Brain microvascular endothelial cell (primary cell): ENCODE measurements at regions not wholly inside any gene's neighbourhood (a gene's known extent, or its start where the extent isn't known, plus 50 kb on each side); places are given as distances from the start of the nearest gene placed in this dataset.

Experiments used
- DNase-seq: peaks from one replicate; pipeline ENCODE4 v3.0.0-alpha.2; 2020
- H3K27ac ChIP-seq: fragments of 250-450 bp; sonication (Bioruptor Pico); 2 replicates; pipeline ENCODE4 v1.5.1; 2020; ENCODE audit warnings: mild to moderate bottlenecking, moderate library complexity
- H3K27me3 ChIP-seq: fragments of 250-450 bp; sonication (Bioruptor Pico); replicated peaks from 2 replicates; pipeline ENCODE4 v1.5.1; 2020; ENCODE audit warnings: mild to moderate bottlenecking
- H3K36me3 ChIP-seq: fragments of 250-450 bp; sonication (Bioruptor Pico); replicated peaks from 2 replicates; pipeline ENCODE4 v1.5.1; 2020; ENCODE audit warnings: mild to moderate bottlenecking
- H3K4me3 ChIP-seq: 2 replicates; pipeline ENCODE4 v1.5.1; 2011; ENCODE audit warnings: low read depth, mild to moderate bottlenecking, control low read depth, low read length, moderate library complexity
- in situ Hi-C: cut with HindIII; loops from 2 replicates; pipeline ENCODE4 v1.10.0; 2017; ENCODE audit warnings: low sequenced_read_pairs, low pct_ligation_motif_present
- TF ChIP-seq, protein P1 (sequence below): IDR thresholded peaks from 2 replicates; pipeline ENCODE4 v1.5.1; 2011; ENCODE audit warnings: low read depth, mild to moderate bottlenecking, moderate library complexity, low read length, control low read depth, inconsistent platforms; ENCODE audit errors: missing control alignments

DNA sequence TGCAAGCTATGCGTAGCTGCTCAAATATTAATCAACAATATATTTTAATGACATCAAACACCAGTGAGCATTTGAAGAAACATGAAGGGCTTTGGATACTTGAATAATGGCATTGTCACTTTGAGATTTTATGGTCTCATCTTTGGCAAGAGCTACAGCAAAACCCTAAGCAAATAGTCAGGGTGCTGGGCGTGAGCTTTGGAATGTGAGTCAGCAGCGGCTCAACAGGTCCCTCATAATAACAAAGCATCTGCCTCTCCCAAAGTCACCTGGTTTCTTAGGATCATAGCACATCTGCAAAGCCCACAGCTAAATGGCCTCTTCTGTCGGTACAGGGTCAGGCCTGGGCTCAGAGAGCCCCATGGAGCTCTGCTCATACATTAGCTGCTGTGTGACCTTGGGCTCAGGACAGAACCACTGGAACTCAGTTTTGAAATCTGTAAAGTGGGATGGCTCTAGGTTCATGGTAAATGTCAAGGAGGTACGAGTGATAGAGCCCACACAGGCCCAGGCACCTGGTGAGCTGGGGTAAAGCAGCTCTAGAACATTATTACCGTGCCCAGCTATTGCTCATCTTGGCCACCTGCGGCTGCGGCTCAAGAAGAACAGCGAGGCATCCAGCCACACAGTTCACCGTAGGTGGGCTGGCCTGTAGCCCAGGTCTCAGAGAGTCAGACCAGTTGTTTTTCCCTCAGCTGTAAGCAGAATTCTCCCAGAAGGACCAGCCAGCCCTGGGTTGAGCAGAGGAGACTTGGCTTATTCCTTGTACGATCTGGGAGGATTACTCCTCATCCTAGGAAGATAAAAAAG lies 544.5 kb upstream of the CDH11 start:
- Histone ChIP-seq H3K36me3 (no peaks in the 10 kb centered on the region), H3K4me3 (no peak overlapping the region), H3K27me3 (no peaks in the 10 kb centered on the region), H3K27ac (no peak overlapping the region)
- in situ Hi-C loops: no loop called here
- TF ChIP-seq, protein P1, sequence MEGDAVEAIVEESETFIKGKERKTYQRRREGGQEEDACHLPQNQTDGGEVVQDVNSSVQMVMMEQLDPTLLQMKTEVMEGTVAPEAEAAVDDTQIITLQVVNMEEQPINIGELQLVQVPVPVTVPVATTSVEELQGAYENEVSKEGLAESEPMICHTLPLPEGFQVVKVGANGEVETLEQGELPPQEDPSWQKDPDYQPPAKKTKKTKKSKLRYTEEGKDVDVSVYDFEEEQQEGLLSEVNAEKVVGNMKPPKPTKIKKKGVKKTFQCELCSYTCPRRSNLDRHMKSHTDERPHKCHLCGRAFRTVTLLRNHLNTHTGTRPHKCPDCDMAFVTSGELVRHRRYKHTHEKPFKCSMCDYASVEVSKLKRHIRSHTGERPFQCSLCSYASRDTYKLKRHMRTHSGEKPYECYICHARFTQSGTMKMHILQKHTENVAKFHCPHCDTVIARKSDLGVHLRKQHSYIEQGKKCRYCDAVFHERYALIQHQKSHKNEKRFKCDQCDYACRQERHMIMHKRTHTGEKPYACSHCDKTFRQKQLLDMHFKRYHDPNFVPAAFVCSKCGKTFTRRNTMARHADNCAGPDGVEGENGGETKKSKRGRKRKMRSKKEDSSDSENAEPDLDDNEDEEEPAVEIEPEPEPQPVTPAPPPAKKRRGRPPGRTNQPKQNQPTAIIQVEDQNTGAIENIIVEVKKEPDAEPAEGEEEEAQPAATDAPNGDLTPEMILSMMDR: no peak
- no peak for DNase-seq

DNA sequence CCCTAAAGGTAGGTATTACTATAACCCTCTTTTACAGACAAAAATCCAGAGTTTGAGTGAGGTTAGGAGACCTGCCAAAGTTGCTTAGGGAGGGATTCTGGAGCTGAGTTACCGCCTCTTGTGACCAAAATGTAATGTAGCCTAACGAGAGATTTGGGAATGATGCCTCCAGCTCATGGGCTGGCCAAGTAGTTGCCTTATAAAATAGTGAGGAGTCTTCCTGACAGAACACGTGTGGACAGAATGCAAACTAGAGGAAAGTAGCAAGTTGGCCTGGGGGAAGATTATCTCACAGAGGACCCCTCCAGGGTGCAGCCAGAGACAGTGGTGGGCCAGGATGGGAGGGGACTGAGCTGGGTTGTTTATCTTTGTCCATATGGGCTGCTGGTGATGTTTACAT lies 543.7 kb upstream of the CDH11 start:
- in situ Hi-C loops: no loop called here
- no peak for DNase-seq
- Histone ChIP-seq H3K4me3 (no peak overlapping the region), H3K27ac (no peak overlapping the region), H3K36me3 (no peaks in the 10 kb centered on the region), H3K27me3 (no peaks in the 10 kb centered on the region)
- TF ChIP-seq, protein P1: no peak

DNA sequence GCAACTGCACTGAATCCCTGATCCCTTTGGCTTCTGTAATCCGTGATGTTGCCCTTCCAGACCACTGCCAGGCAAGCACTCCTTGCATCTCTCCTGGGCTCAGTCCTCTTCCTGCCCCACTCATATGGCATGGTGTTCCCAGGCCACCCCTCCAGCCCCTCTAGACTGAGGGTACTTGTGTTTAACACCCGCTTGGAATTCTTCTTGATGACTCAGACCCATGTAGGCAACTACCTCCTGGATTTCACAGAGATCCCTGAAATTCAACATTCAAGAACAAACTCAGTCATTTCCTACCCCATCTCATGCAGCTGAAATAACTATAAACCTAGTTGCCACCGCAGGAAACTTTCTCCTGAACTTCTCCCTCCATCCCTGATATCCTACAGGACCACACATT lies 541.9 kb upstream of the CDH11 start:
- H3K27me3 ChIP-seq: no peaks in the 10 kb centered on the region
- DNase-seq: no peak
- no peaks in the 10 kb centered on the region for H3K36me3 ChIP-seq
- H3K27ac ChIP-seq: no peak overlapping the region
- in situ Hi-C loops: no loop called here
- TF ChIP-seq, protein P1: no peak
- no peak overlapping the region for H3K4me3 ChIP-seq

DNA sequence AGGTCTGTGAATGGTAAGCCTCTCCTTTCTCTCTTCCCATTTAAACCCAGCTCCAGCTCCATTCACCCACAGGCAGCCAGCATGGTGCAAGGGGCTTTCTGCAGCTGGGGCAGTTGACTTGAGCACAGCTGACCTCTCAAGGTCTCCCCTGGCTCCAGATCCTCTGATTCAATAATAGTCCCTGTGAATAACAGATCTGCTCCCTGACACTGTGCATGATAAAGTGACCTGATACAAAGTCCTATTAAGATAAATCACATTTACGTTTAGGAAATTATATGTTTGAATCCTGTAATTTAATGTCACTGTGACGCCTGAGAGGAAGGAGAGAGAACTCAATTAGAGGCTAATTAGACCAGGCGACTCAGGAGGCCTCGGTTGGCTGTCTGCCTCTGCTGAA lies 540.4 kb upstream of the CDH11 start:
- H3K4me3 ChIP-seq: no peak overlapping the region
- in situ Hi-C loops: no loop called here
- no peak for DNase-seq
- TF ChIP-seq, protein P1: no peak
- no peak overlapping the region for H3K27ac ChIP-seq
- no peaks in the 10 kb centered on the region for H3K27me3 ChIP-seq
- H3K36me3 ChIP-seq: no peaks in the 10 kb centered on the region

DNA sequence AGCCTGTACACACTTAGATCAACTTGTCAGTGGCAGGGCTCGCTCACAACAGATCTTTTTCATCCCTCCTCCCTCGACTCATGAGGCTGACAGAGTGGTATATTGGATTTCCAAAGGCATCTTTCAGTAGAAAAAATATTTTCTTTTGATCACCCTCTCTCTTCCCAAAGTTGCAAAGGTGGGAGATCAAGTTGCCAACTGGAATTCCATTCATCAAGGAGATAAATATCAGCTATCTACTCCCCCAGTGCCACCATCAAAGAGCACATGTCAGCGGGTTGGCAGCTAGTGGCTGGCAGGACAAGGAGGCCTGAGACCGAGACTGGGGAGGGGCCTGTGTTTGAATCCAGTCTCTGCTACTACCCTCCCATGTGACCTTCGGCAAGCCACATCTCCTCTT lies 539.7 kb upstream of the CDH11 start:
- Histone ChIP-seq H3K4me3 (no peak overlapping the region), H3K36me3 (no peaks in the 10 kb centered on the region), H3K27ac (no peak overlapping the region), H3K27me3 (no peaks in the 10 kb centered on the region)
- TF ChIP-seq, protein P1: no peak
- no peak for DNase-seq
- in situ Hi-C loops: no loop called here

DNA sequence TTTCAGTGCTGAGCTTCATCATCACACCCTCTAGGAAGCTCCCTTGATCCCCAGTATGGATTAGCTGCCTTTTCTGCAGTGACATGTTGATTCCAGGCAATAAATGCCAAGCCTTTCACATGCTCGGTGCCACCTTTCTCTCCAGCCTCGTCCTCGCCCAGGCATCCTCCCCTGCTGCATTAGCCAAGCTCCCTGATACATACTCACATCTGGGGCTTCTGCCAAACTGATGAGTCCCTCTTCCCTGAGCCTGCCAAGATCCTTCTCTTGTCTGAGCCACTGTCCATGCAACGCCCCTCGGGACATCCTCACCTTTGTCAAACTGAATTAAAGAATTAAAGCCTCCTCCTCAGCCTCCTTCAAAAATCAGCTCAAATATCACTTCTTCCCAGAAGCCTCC lies 538.5 kb upstream of the CDH11 start:
- Histone ChIP-seq H3K27me3 (no peaks in the 10 kb centered on the region), H3K27ac (no peak overlapping the region), H3K36me3 (no peaks in the 10 kb centered on the region), H3K4me3 (no peak overlapping the region)
- TF ChIP-seq, protein P1: no peak
- in situ Hi-C loops: no loop called here
- DNase-seq: no peak
